ENCODE measurements at regions not wholly inside any gene's neighbourhood (a gene's known extent, or its start where the extent isn't known, plus 50 kb on each side); places are given as distances from the start of the nearest gene placed in this dataset.
"Not testable (repeated sequence)": the region's sequence is repeated elsewhere in the genome, so short reads cannot be mapped to it uniquely, and the experiment has no call there.

DNA sequence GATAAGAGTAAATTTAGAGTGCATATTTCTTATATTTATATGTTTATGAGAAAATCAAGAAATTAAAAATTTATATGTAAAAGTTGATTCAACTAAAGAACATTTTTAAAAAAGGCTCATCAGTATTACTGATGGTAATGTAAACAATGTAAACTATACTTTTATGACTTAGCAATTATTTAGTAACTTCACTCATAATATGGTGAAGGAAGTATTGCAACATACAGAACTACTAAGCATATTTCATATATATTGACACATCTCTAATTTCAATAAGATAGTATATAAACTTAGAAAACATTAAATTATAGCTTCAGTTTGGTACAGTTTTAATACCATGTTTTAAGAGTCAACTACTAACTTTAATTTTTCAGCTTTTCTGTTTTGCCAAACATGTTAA lies 512.8 kb upstream of the PCDH7 start:
- Histone ChIP-seq H3K9ac (ENCODE audit: extremely low read depth, low read length, poor library complexity, severe bottlenecking) (no peak overlapping the region), H3K9me3 (ENCODE audit: control insufficient read depth, low read length) (peaks cover 15% of the 10 kb centered on the region), H3K27ac (ENCODE audit: low read depth, low read length) (no peak overlapping the region), H3K4me1 (ENCODE audit: control insufficient read depth, insufficient read depth, low read length) (peaks cover 7% of the 10 kb centered on the region), H3K27me3 (ENCODE audit: control insufficient read depth, insufficient read depth, low read length, poor library complexity, severe bottlenecking) (no peaks in the 10 kb centered on the region), H3K4me3 (ENCODE audit: low read length) (no peak overlapping the region), H3K36me3 (ENCODE audit: control insufficient read depth, insufficient read depth, low read length) (no peaks in the 10 kb centered on the region)
- Mint-ChIP-seq H3K9me3 (peaks cover 11% of the 10 kb centered on the region), H3K36me3 (ENCODE audit: low read depth) (no peaks in the 10 kb centered on the region), H3K4me1 (peaks cover 19% of the 10 kb centered on the region), H3K4me3 (no peak overlapping the region), H3K27me3 (ENCODE audit: insufficient read depth) (no peaks in the 10 kb centered on the region), H3K27ac (no peak overlapping the region)
- no peak for DNase-seq
- TF ChIP-seq, protein P1, sequence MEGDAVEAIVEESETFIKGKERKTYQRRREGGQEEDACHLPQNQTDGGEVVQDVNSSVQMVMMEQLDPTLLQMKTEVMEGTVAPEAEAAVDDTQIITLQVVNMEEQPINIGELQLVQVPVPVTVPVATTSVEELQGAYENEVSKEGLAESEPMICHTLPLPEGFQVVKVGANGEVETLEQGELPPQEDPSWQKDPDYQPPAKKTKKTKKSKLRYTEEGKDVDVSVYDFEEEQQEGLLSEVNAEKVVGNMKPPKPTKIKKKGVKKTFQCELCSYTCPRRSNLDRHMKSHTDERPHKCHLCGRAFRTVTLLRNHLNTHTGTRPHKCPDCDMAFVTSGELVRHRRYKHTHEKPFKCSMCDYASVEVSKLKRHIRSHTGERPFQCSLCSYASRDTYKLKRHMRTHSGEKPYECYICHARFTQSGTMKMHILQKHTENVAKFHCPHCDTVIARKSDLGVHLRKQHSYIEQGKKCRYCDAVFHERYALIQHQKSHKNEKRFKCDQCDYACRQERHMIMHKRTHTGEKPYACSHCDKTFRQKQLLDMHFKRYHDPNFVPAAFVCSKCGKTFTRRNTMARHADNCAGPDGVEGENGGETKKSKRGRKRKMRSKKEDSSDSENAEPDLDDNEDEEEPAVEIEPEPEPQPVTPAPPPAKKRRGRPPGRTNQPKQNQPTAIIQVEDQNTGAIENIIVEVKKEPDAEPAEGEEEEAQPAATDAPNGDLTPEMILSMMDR (conservative IDR thresholded peaks at IDR 0.05), result no peak

DNA sequence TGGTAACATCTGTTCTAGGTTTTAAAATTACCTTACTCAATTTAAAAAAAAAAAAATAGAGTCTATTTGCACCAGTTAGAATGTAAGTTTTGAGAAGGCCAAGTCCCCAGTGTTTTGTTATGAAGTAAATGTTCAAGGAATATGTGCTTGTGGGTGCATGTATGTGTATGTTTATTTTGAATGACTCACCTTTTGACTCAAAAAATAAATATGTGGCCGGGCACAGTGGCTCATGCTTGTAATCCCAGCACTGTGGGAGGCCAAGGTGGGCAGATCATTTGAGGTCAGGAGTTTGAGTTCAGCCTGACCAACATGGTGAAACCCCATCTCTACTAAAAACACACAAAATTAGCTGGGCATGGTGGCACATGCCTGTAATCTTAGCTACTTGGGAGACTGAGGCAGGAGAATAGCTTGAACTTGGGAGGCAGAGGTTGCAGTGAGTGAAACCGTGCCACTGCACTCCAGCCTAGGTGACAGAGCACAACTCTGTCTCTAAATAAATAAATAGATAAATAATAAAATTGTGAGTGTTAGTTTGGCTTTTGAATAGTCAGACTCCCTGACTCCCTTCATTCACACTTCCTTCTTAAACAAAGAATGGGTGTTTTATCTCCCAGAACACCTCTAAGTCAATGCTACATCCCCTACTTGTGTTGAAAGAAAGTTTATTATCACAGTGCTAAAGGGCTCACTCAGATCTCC lies 511.3 kb upstream of the PCDH7 start:
- no peak overlapping the region for H3K27ac ChIP-seq (ENCODE audit: low read depth, low read length)
- H3K36me3 Mint-ChIP-seq (ENCODE audit: low read depth), result no peaks in the 10 kb centered on the region
- 80% methylated on average over 2 of the region's 2 CpGs; no CpG with 5 or more reads in 1 of the 2 experiments for WGBS, 2 experiments (ENCODE audit: insufficient coverage in 1 of 2, insufficient read length in 1 of 2)
- DNase-seq, result no peak
- no peaks in the 10 kb centered on the region for H3K27me3 Mint-ChIP-seq (ENCODE audit: insufficient read depth)
- peaks cover 5% of the 10 kb centered on the region for H3K9me3 ChIP-seq (ENCODE audit: control insufficient read depth, low read length)
- H3K4me3 Mint-ChIP-seq, result no peak overlapping the region
- H3K4me1 ChIP-seq (ENCODE audit: control insufficient read depth, insufficient read depth, low read length), result peaks cover 7% of the 10 kb centered on the region
- H3K9me3 Mint-ChIP-seq, result peaks cover 5% of the 10 kb centered on the region
- peaks cover 19% of the 10 kb centered on the region for H3K4me1 Mint-ChIP-seq
- H3K27ac Mint-ChIP-seq, result peak overlapping the region; percentile 66
- peak overlapping the region; percentile 32 for H3K9ac ChIP-seq (ENCODE audit: extremely low read depth, low read length, poor library complexity, severe bottlenecking)
- TF ChIP-seq, protein P1 (conservative IDR thresholded peaks at IDR 0.05), result no peak
- H3K36me3 ChIP-seq (ENCODE audit: control insufficient read depth, insufficient read depth, low read length), result no peaks in the 10 kb centered on the region
- no peak overlapping the region for H3K4me3 ChIP-seq (ENCODE audit: low read length)
- H3K27me3 ChIP-seq (ENCODE audit: control insufficient read depth, insufficient read depth, low read length, poor library complexity, severe bottlenecking), result no peaks in the 10 kb centered on the region

DNA sequence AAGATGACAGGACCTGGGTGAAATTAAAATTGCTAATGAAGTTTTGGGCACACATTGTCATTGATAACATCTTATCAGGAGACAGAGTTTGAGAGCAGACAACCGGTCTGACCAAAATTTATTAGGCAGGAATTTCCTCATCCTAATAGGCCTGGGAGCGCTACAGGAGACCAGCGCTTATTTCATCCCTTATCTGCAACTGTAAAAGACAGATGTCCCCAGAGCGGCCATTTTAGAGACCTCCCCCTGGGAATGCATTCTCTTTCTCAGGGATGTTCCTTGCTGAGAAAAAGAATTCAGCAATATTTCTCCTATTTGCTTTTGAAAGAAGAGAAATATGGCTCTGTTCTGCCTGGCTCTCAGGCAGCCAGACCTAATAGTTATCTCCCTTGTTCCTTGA lies 504.2 kb upstream of the PCDH7 start:
- not testable (repeated sequence) for H3K36me3 Mint-ChIP-seq (ENCODE audit: low read depth); H3K27ac Mint-ChIP-seq; H3K9ac ChIP-seq (ENCODE audit: extremely low read depth, low read length, poor library complexity, severe bottlenecking); H3K4me1 ChIP-seq (ENCODE audit: control insufficient read depth, insufficient read depth, low read length); H3K27ac ChIP-seq (ENCODE audit: low read depth, low read length); H3K27me3 ChIP-seq (ENCODE audit: control insufficient read depth, insufficient read depth, low read length, poor library complexity, severe bottlenecking); H3K4me1 Mint-ChIP-seq; H3K36me3 ChIP-seq (ENCODE audit: control insufficient read depth, insufficient read depth, low read length); H3K4me3 ChIP-seq (ENCODE audit: low read length); H3K4me3 Mint-ChIP-seq; H3K27me3 Mint-ChIP-seq (ENCODE audit: insufficient read depth)
- peaks cover 33% of the 10 kb centered on the region for H3K9me3 Mint-ChIP-seq
- DNase-seq, result peak; percentile 43
- 80 to 96% methylated on average over 1 to 4 of the region's 4 CpGs for WGBS, 2 experiments (ENCODE audit: insufficient coverage in 1 of 2, insufficient read length in 1 of 2)
- peaks cover 41% of the 10 kb centered on the region for H3K9me3 ChIP-seq (ENCODE audit: control insufficient read depth, low read length)

DNA sequence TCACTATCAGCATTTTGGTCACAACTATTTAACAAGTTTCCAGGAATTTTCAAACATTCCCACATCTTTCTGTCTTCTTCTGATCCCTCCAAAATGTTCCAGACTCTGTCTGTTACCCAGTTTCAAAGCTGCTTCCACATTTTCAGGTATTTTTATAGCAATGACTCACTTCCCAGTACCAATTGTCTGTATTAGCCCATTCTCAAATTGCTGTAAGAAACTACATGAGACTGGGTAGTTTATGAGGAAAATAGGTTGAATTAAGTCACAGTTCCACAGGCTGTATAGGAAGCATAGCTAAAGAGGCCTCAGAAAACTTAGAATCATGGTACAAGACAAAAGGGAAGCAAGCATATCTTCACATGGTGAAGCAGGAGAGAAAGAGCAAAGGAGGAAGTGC lies 475.0 kb upstream of the PCDH7 start:
- no peak for DNase-seq
- Histone ChIP-seq H3K4me3 (ENCODE audit: low read length) (no peak overlapping the region), H3K36me3 (ENCODE audit: control insufficient read depth, insufficient read depth, low read length) (no peaks in the 10 kb centered on the region), H3K9ac (ENCODE audit: extremely low read depth, low read length, poor library complexity, severe bottlenecking) (no peak overlapping the region), H3K27me3 (ENCODE audit: control insufficient read depth, insufficient read depth, low read length, poor library complexity, severe bottlenecking) (no peaks in the 10 kb centered on the region), H3K4me1 (ENCODE audit: control insufficient read depth, insufficient read depth, low read length) (no peaks in the 10 kb centered on the region), H3K9me3 (ENCODE audit: control insufficient read depth, low read length) (peaks cover 31% of the 10 kb centered on the region), H3K27ac (ENCODE audit: low read depth, low read length) (no peak overlapping the region)
- TF ChIP-seq, protein P1 (conservative IDR thresholded peaks at IDR 0.05), result no peak
- no peaks in the 10 kb centered on the region for H3K4me1 Mint-ChIP-seq
- no peak overlapping the region for H3K27ac Mint-ChIP-seq
- H3K4me3 Mint-ChIP-seq, result no peak overlapping the region
- H3K27me3 Mint-ChIP-seq (ENCODE audit: insufficient read depth), result no peaks in the 10 kb centered on the region
- no peaks in the 10 kb centered on the region for H3K36me3 Mint-ChIP-seq (ENCODE audit: low read depth)
- H3K9me3 Mint-ChIP-seq, result peaks cover 32% of the 10 kb centered on the region
